GM23338 (cell line): ENCODE measurements at regions not wholly inside any gene's neighbourhood (a gene's known extent, or its start where the extent isn't known, plus 50 kb on each side); places are given as distances from the start of the nearest gene placed in this dataset.

ENCODE experiments used
- ATAC-seq: fragments of 200-7000 bp; cut with Tn5 transposase; 3 replicates; pipeline ENCODE4 v1.9.1; 2020
- DNase-seq: peaks from one replicate; pipeline ENCODE4 v3.0.0-alpha.2; 2015; ENCODE audit warnings: low spot score
- H2AFZ ChIP-seq: fragments of 200-600 bp; sonication (generic); 2 replicates; pipeline ENCODE4 v1.8.0; 2016; ENCODE audit warnings: antibody characterized with exemption, mild to moderate bottlenecking, moderate library complexity
- H3F3A ChIP-seq: fragments of 200-600 bp; sonication (generic); replicated peaks from 2 replicates; pipeline ENCODE4 v1.8.0; 2017; ENCODE audit warnings: antibody characterized with exemption, mixed run types, low read depth
- H3K27ac ChIP-seq: fragments of 200-600 bp; sonication (generic); 2 replicates; pipeline ENCODE4 v1.6.1; 2016; ENCODE audit warnings: low read depth
- H3K27me3 ChIP-seq: fragments of 200-600 bp; sonication (generic); 2 replicates; pipeline ENCODE4 v1.8.0; 2016; ENCODE audit warnings: mild to moderate bottlenecking, mixed run types, moderate library complexity; ENCODE audit not compliant: insufficient read depth
- H3K36me3 ChIP-seq: fragments of 200-600 bp; sonication (generic); 2 replicates; pipeline ENCODE4 v1.8.0; 2016; ENCODE audit warnings: mild to moderate bottlenecking; ENCODE audit not compliant: insufficient read depth
- H3K4me1 ChIP-seq: fragments of 200-600 bp; sonication (generic); 2 replicates; pipeline ENCODE4 v1.8.0; 2016; ENCODE audit warnings: mild to moderate bottlenecking, moderate library complexity; ENCODE audit not compliant: insufficient read depth
- H3K4me2 ChIP-seq: fragments of 200-600 bp; sonication (generic); 2 replicates; pipeline ENCODE4 v1.7.1; 2017; ENCODE audit warnings: mixed run types
- H3K4me3 ChIP-seq: fragments of 200-600 bp; sonication (generic); 2 replicates; pipeline ENCODE4 v1.6.1; 2016; ENCODE audit warnings: mixed run types
- H3K79me2 ChIP-seq: fragments of 200-600 bp; sonication (generic); replicated peaks from 2 replicates; pipeline ENCODE4 v1.8.0; 2017; ENCODE audit warnings: mild to moderate bottlenecking; ENCODE audit not compliant: insufficient read depth
- H3K9me2 ChIP-seq: fragments of 200-600 bp; sonication (generic); 2 replicates; pipeline ENCODE4 v1.8.0; 2017; ENCODE audit not compliant: insufficient read depth
- H4K20me1 ChIP-seq: fragments of 200-600 bp; sonication (generic); replicated peaks from 2 replicates; pipeline ENCODE4 v1.8.0; 2017; ENCODE audit warnings: mild to moderate bottlenecking; ENCODE audit not compliant: insufficient read depth
- H3K27ac Mint-ChIP-seq: 2 replicates; pipeline ENCODE4 v1.8.0; 2020; ENCODE audit warnings: inconsistent platforms, mild to moderate bottlenecking, moderate library complexity, mixed read lengths
- H3K27me3 Mint-ChIP-seq: 3 replicates; pipeline ENCODE4 v1.8.0; 2022; ENCODE audit warnings: low read depth, mild to moderate bottlenecking, moderate library complexity, mixed read lengths, inconsistent platforms; ENCODE audit not compliant: insufficient read depth, poor library complexity
- H3K36me3 Mint-ChIP-seq: 3 replicates; pipeline ENCODE4 v1.8.0; 2021; ENCODE audit warnings: low read depth, mild to moderate bottlenecking, inconsistent platforms, moderate library complexity, mixed read lengths
- H3K4me1 Mint-ChIP-seq: 3 replicates; pipeline ENCODE4 v1.8.0; 2020; ENCODE audit warnings: mild to moderate bottlenecking, inconsistent platforms, mixed read lengths
- H3K4me3 Mint-ChIP-seq: 3 replicates; pipeline ENCODE4 v1.8.0; 2021; ENCODE audit warnings: moderate library complexity, mild to moderate bottlenecking, inconsistent platforms, mixed read lengths
- H3K9me3 Mint-ChIP-seq: 3 replicates; pipeline ENCODE4 v1.8.0; 2020; ENCODE audit warnings: moderate library complexity, mild to moderate bottlenecking, inconsistent platforms, mixed read lengths
- CREB1 ChIP-seq: fragments of 250-450 bp; sonication (Bioruptor Pico); IDR thresholded peaks from 2 replicates; pipeline ENCODE4 v1.5.0; 2020; ENCODE audit warnings: low read depth, mild to moderate bottlenecking, moderate library complexity
- CTCF ChIP-seq, 2 experiments: fragments of 200-600 bp in 1 of 2; sonication (generic) in 1 of 2; conservative IDR thresholded peaks; 2 replicates each; pipeline versions ENCODE4 v1.5.1 to v1.6.1; 2016 to 2017; ENCODE audit warnings: antibody characterized with exemption in 2 of 2, low read depth in 2 of 2, mild to moderate bottlenecking in 2 of 2, moderate library complexity in 1 of 2
- EZH2phosphoT487 ChIP-seq: fragments of 200-600 bp; sonication (generic); IDR thresholded peaks from one replicate; pipeline ENCODE4 v1.8.1; 2018; ENCODE audit warnings: antibody characterized with exemption; ENCODE audit not compliant: unreplicated experiment
- JUNB ChIP-seq: IDR thresholded peaks from one replicate; pipeline ENCODE4 v1.6.1; 2016; ENCODE audit warnings: antibody characterized with exemption; ENCODE audit not compliant: unreplicated experiment
- POLR2AphosphoS5 ChIP-seq: IDR thresholded peaks from 2 replicates; pipeline ENCODE4 v1.6.1; 2016; ENCODE audit warnings: antibody characterized with exemption, low read depth
- REST ChIP-seq: IDR thresholded peaks from one replicate; pipeline ENCODE4 v1.6.1; 2018; ENCODE audit warnings: antibody characterized with exemption; ENCODE audit not compliant: unreplicated experiment
- ZNF114 ChIP-seq: fragments of 250-450 bp; sonication (Bioruptor Pico); IDR thresholded peaks from 2 replicates; pipeline ENCODE4 v1.5.0; 2020; ENCODE audit warnings: mild to moderate bottlenecking, moderate library complexity
- ZNF331 ChIP-seq: fragments of 250-450 bp; sonication (Bioruptor Pico); IDR thresholded peaks from 2 replicates; pipeline ENCODE4 v1.5.0; 2020; ENCODE audit warnings: low read depth, mild to moderate bottlenecking, moderate library complexity
- ZNF462 ChIP-seq: fragments of 250-450 bp; sonication (Bioruptor Pico); IDR thresholded peaks from 2 replicates; pipeline ENCODE4 v1.5.0; 2020; ENCODE audit warnings: mild to moderate bottlenecking, moderate library complexity

- H3K4me3 Mint-ChIP-seq, result no peak overlapping the region
- Histone ChIP-seq H3K9me2 (no peaks in the 10 kb centered on the region), H4K20me1 (no peaks in the 10 kb centered on the region), H3K27ac (no peak overlapping the region), H3K36me3 (no peaks in the 10 kb centered on the region), H3K27me3 (no peaks in the 10 kb centered on the region), H3K4me2 (no peak overlapping the region), H3K4me3 (no peak overlapping the region), H3K79me2 (no peaks in the 10 kb centered on the region), H3F3A (no peaks in the 10 kb centered on the region), H3K4me1 (no peaks in the 10 kb centered on the region), H2AFZ (no peak overlapping the region)
- no peak for ATAC-seq
- H3K9me3 Mint-ChIP-seq, result peaks cover 25% of the 10 kb centered on the region
- TF ChIP-seq EZH2phosphoT487, result no peak
- no peak for TF ChIP-seq CREB1 (CRISPR knock-in tag)
- no peak for TF ChIP-seq REST
- TF ChIP-seq JUNB, result no peak
- no peak for TF ChIP-seq CTCF (conservative IDR thresholded peaks at IDR 0.05; ENCODE audit: low read depth in 2 of 2)
- no peak for TF ChIP-seq ZNF462 (CRISPR knock-in tag)
- no peak for TF ChIP-seq ZNF331 (CRISPR knock-in tag)
- no peak for TF ChIP-seq POLR2AphosphoS5
- TF ChIP-seq ZNF114 (CRISPR knock-in tag), result no peak
- H3K4me1 Mint-ChIP-seq, result no peaks in the 10 kb centered on the region
- H3K27me3 Mint-ChIP-seq, result no peaks in the 10 kb centered on the region
- H3K36me3 Mint-ChIP-seq, result no peaks in the 10 kb centered on the region
- no peak for DNase-seq
- H3K27ac Mint-ChIP-seq, result no peak overlapping the region
These were observed 361.9 kb upstream of the EYS start for GRCh38 chr6:66068907-66069306.
